ENCODE measurements at regions not wholly inside any gene's neighbourhood (a gene's known extent, or its start where the extent isn't known, plus 50 kb on each side); places are given as distances from the start of the nearest gene placed in this dataset.

- no peaks in the 10 kb centered on the region for H3K27me3 ChIP-seq (ENCODE audit: control insufficient read depth, insufficient read depth, low read length)
- no peaks in the 10 kb centered on the region for H3K9me3 ChIP-seq (ENCODE audit: control insufficient read depth, low read length)
- H3K4me3 ChIP-seq (ENCODE audit: low read length), result no peak overlapping the region
- no peaks in the 10 kb centered on the region for H3K36me3 ChIP-seq (ENCODE audit: control insufficient read depth, insufficient read depth, low read length)
- no peaks in the 10 kb centered on the region for H3K4me1 ChIP-seq (ENCODE audit: control insufficient read depth, insufficient read depth, low read length)
- no peak overlapping the region for H3K9ac ChIP-seq (ENCODE audit: low read length)
Measured at GRCh38 chr5:8769631-8770030, 776.2 kb downstream of the SEMA5A start.

- H3K9ac ChIP-seq (ENCODE audit: low read length), result no peak overlapping the region
- no peak overlapping the region for H3K4me3 ChIP-seq (ENCODE audit: low read length)
- no peaks in the 10 kb centered on the region for H3K36me3 ChIP-seq (ENCODE audit: control insufficient read depth, insufficient read depth, low read length)
- no peaks in the 10 kb centered on the region for H3K4me1 ChIP-seq (ENCODE audit: control insufficient read depth, insufficient read depth, low read length)
- no peaks in the 10 kb centered on the region for H3K27me3 ChIP-seq (ENCODE audit: control insufficient read depth, insufficient read depth, low read length)
- no peaks in the 10 kb centered on the region for H3K9me3 ChIP-seq (ENCODE audit: control insufficient read depth, low read length)
Measured at GRCh38 chr5:8770431-8770830, 775.4 kb downstream of the SEMA5A start.

GRCh38 chr5:8773046-8773615 is 772.7 kb downstream of the SEMA5A start:
- no peaks in the 10 kb centered on the region for H3K36me3 ChIP-seq (ENCODE audit: control insufficient read depth, insufficient read depth, low read length)
- H3K4me1 ChIP-seq (ENCODE audit: control insufficient read depth, insufficient read depth, low read length), result no peaks in the 10 kb centered on the region
- H3K27me3 ChIP-seq (ENCODE audit: control insufficient read depth, insufficient read depth, low read length), result no peaks in the 10 kb centered on the region
- H3K9me3 ChIP-seq (ENCODE audit: control insufficient read depth, low read length), result no peaks in the 10 kb centered on the region
- H3K4me3 ChIP-seq (ENCODE audit: low read length), result no peak overlapping the region
- H3K9ac ChIP-seq (ENCODE audit: low read length), result no peak overlapping the region

GRCh38 chr5:8784692-8785091 is 761.2 kb downstream of the SEMA5A start:
- no peaks in the 10 kb centered on the region for H3K36me3 ChIP-seq (ENCODE audit: control insufficient read depth, insufficient read depth, low read length)
- H3K9ac ChIP-seq (ENCODE audit: low read length), result no peak overlapping the region
- H3K4me1 ChIP-seq (ENCODE audit: control insufficient read depth, insufficient read depth, low read length), result no peaks in the 10 kb centered on the region
- no peaks in the 10 kb centered on the region for H3K27me3 ChIP-seq (ENCODE audit: control insufficient read depth, insufficient read depth, low read length)
- H3K9me3 ChIP-seq (ENCODE audit: control insufficient read depth, low read length), result no peaks in the 10 kb centered on the region
- no peak overlapping the region for H3K4me3 ChIP-seq (ENCODE audit: low read length)

GRCh38 chr5:8788246-8788645 is 757.6 kb downstream of the SEMA5A start:
- H3K27me3 ChIP-seq (ENCODE audit: control insufficient read depth, insufficient read depth, low read length), result no peaks in the 10 kb centered on the region
- no peaks in the 10 kb centered on the region for H3K9me3 ChIP-seq (ENCODE audit: control insufficient read depth, low read length)
- H3K4me3 ChIP-seq (ENCODE audit: low read length), result no peak overlapping the region
- H3K9ac ChIP-seq (ENCODE audit: low read length), result no peak overlapping the region
- H3K36me3 ChIP-seq (ENCODE audit: control insufficient read depth, insufficient read depth, low read length), result no peaks in the 10 kb centered on the region
- no peaks in the 10 kb centered on the region for H3K4me1 ChIP-seq (ENCODE audit: control insufficient read depth, insufficient read depth, low read length)

- no peaks in the 10 kb centered on the region for H3K9me3 ChIP-seq (ENCODE audit: control insufficient read depth, low read length)
- H3K36me3 ChIP-seq (ENCODE audit: control insufficient read depth, insufficient read depth, low read length), result no peaks in the 10 kb centered on the region
- no peak overlapping the region for H3K4me3 ChIP-seq (ENCODE audit: low read length)
- H3K9ac ChIP-seq (ENCODE audit: low read length), result no peak overlapping the region
- H3K4me1 ChIP-seq (ENCODE audit: control insufficient read depth, insufficient read depth, low read length), result no peaks in the 10 kb centered on the region
- no peaks in the 10 kb centered on the region for H3K27me3 ChIP-seq (ENCODE audit: control insufficient read depth, insufficient read depth, low read length)
Measured at GRCh38 chr5:8805653-8806052, 740.2 kb downstream of the SEMA5A start.

GRCh38 chr5:8807636-8808035 is 738.2 kb downstream of the SEMA5A start:
- Histone ChIP-seq H3K36me3 (ENCODE audit: control insufficient read depth, insufficient read depth, low read length) (no peaks in the 10 kb centered on the region), H3K27me3 (ENCODE audit: control insufficient read depth, insufficient read depth, low read length) (no peaks in the 10 kb centered on the region), H3K9ac (ENCODE audit: low read length) (no peak overlapping the region), H3K9me3 (ENCODE audit: control insufficient read depth, low read length) (no peaks in the 10 kb centered on the region), H3K4me3 (ENCODE audit: low read length) (no peak overlapping the region), H3K4me1 (ENCODE audit: control insufficient read depth, insufficient read depth, low read length) (no peaks in the 10 kb centered on the region)

- Histone ChIP-seq H3K27me3 (ENCODE audit: control insufficient read depth, insufficient read depth, low read length) (no peaks in the 10 kb centered on the region), H3K9me3 (ENCODE audit: control insufficient read depth, low read length) (no peaks in the 10 kb centered on the region), H3K36me3 (ENCODE audit: control insufficient read depth, insufficient read depth, low read length) (no peaks in the 10 kb centered on the region), H3K9ac (ENCODE audit: low read length) (no peak overlapping the region), H3K4me1 (ENCODE audit: control insufficient read depth, insufficient read depth, low read length) (no peaks in the 10 kb centered on the region), H3K4me3 (ENCODE audit: low read length) (no peak overlapping the region)
Measured at GRCh38 chr5:8811581-8811980, 734.3 kb downstream of the SEMA5A start.

- Histone ChIP-seq H3K9me3 (ENCODE audit: control insufficient read depth, low read length) (no peaks in the 10 kb centered on the region), H3K9ac (ENCODE audit: low read length) (no peak overlapping the region), H3K4me1 (ENCODE audit: control insufficient read depth, insufficient read depth, low read length) (no peaks in the 10 kb centered on the region), H3K4me3 (ENCODE audit: low read length) (no peak overlapping the region), H3K27me3 (ENCODE audit: control insufficient read depth, insufficient read depth, low read length) (no peaks in the 10 kb centered on the region), H3K36me3 (ENCODE audit: control insufficient read depth, insufficient read depth, low read length) (no peaks in the 10 kb centered on the region)
Measured at GRCh38 chr5:8813180-8813579, 732.7 kb downstream of the SEMA5A start.

GRCh38 chr5:8814105-8814504 is 731.8 kb downstream of the SEMA5A start:
- Histone ChIP-seq H3K4me1 (ENCODE audit: control insufficient read depth, insufficient read depth, low read length) (no peaks in the 10 kb centered on the region), H3K4me3 (ENCODE audit: low read length) (no peak overlapping the region), H3K36me3 (ENCODE audit: control insufficient read depth, insufficient read depth, low read length) (no peaks in the 10 kb centered on the region), H3K9me3 (ENCODE audit: control insufficient read depth, low read length) (no peaks in the 10 kb centered on the region), H3K9ac (ENCODE audit: low read length) (no peak overlapping the region), H3K27me3 (ENCODE audit: control insufficient read depth, insufficient read depth, low read length) (no peaks in the 10 kb centered on the region)

- H3K4me3 ChIP-seq (ENCODE audit: low read length), result no peak overlapping the region
- H3K4me1 ChIP-seq (ENCODE audit: control insufficient read depth, insufficient read depth, low read length), result peaks cover 7% of the 10 kb centered on the region
- no peaks in the 10 kb centered on the region for H3K9me3 ChIP-seq (ENCODE audit: control insufficient read depth, low read length)
- no peaks in the 10 kb centered on the region for H3K36me3 ChIP-seq (ENCODE audit: control insufficient read depth, insufficient read depth, low read length)
- H3K9ac ChIP-seq (ENCODE audit: low read length), result no peak overlapping the region
- H3K27me3 ChIP-seq (ENCODE audit: control insufficient read depth, insufficient read depth, low read length), result no peaks in the 10 kb centered on the region
Measured at GRCh38 chr5:8824371-8824770, 721.5 kb downstream of the SEMA5A start.

- no peak overlapping the region for H3K4me3 ChIP-seq (ENCODE audit: low read length)
- H3K36me3 ChIP-seq (ENCODE audit: control insufficient read depth, insufficient read depth, low read length), result no peaks in the 10 kb centered on the region
- no peaks in the 10 kb centered on the region for H3K27me3 ChIP-seq (ENCODE audit: control insufficient read depth, insufficient read depth, low read length)
- H3K9ac ChIP-seq (ENCODE audit: low read length), result no peak overlapping the region
- H3K9me3 ChIP-seq (ENCODE audit: control insufficient read depth, low read length), result no peaks in the 10 kb centered on the region
- H3K4me1 ChIP-seq (ENCODE audit: control insufficient read depth, insufficient read depth, low read length), result peaks cover 9% of the 10 kb centered on the region
Measured at GRCh38 chr5:8825139-8825757, 720.6 kb downstream of the SEMA5A start.

- Histone ChIP-seq H3K9ac (ENCODE audit: low read length) (no peak overlapping the region), H3K27me3 (ENCODE audit: control insufficient read depth, insufficient read depth, low read length) (no peaks in the 10 kb centered on the region)
Measured at GRCh38 chr5:8826508-8826907, 719.4 kb downstream of the SEMA5A start.

More at GRCh38 chr5:8826508-8826907, 719.4 kb downstream of the SEMA5A start:
- no peaks in the 10 kb centered on the region for H3K9me3 ChIP-seq (ENCODE audit: control insufficient read depth, low read length)
- no peak overlapping the region for H3K4me3 ChIP-seq (ENCODE audit: low read length)
- H3K4me1 ChIP-seq (ENCODE audit: control insufficient read depth, insufficient read depth, low read length), result peaks cover 9% of the 10 kb centered on the region
- H3K36me3 ChIP-seq (ENCODE audit: control insufficient read depth, insufficient read depth, low read length), result no peaks in the 10 kb centered on the region
